ENCODE measurements at regions not wholly inside any gene's neighbourhood (a gene's known extent, or its start where the extent isn't known, plus 50 kb on each side); places are given as distances from the start of the nearest gene placed in this dataset.

DNA sequence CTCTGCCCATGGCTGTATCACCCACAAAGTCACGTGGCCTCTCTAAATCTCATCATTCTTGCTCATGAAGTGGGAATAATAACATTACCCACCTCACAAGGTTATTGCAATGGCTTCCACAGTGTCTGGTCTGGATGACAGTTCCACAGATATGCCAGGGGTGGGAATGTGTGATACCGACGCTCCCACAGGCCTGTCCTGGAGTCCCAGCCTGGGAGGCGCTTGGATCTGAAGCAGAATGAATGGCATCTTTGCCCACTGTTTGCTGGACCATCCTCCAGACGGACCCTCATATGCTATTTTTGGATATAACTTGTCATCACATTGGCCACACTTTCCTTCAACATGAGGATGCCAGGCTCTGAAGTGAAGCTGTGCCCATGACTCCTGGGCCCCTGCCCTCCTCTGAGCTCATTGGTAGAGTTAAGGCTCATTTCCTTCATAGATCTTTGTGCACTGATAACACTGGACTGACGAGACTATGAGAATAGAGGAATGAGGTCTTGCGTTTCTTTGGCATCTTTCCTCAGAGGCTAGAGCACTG, 279.8 kb upstream of the ZNF32 start:
- TF ChIP-seq, protein P1, sequence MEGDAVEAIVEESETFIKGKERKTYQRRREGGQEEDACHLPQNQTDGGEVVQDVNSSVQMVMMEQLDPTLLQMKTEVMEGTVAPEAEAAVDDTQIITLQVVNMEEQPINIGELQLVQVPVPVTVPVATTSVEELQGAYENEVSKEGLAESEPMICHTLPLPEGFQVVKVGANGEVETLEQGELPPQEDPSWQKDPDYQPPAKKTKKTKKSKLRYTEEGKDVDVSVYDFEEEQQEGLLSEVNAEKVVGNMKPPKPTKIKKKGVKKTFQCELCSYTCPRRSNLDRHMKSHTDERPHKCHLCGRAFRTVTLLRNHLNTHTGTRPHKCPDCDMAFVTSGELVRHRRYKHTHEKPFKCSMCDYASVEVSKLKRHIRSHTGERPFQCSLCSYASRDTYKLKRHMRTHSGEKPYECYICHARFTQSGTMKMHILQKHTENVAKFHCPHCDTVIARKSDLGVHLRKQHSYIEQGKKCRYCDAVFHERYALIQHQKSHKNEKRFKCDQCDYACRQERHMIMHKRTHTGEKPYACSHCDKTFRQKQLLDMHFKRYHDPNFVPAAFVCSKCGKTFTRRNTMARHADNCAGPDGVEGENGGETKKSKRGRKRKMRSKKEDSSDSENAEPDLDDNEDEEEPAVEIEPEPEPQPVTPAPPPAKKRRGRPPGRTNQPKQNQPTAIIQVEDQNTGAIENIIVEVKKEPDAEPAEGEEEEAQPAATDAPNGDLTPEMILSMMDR (IDR thresholded peaks at IDR 0.05), result no peak
- no peak for TF ChIP-seq POLR2A (IDR thresholded peaks at IDR 0.05)
